B cell (primary cell): ENCODE measurements at regions not wholly inside any gene's neighbourhood (a gene's known extent, or its start where the extent isn't known, plus 50 kb on each side); places are given as distances from the start of the nearest gene placed in this dataset.
A peak's percentile ranks its signal among the peaks of the same experiment; 100 is the strongest.

Source experiments
- ATAC-seq: fragments of 200-7000 bp; cut with Tn5 transposase; one replicate; pipeline ENCODE4 v1.10.0; 2021; ENCODE audit warnings: low read depth, mild to moderate bottlenecking, moderate number of reproducible peaks, moderate library complexity
- CTCF ChIA-PET: fragments of 350-600 bp; sonication (Branson Sonifier 250); formaldehyde crosslinking; loops from one replicate; lab custom pipeline; 2021; ENCODE audit warnings: antibody characterized with exemption, inconsistent platforms; lab: Charles Lee
- POLR2A ChIA-PET: fragments of 350-600 bp; sonication (Branson Sonifier 250); formaldehyde crosslinking; loops from one replicate; lab custom pipeline; 2021; ENCODE audit warnings: antibody characterized with exemption; lab: Charles Lee
- DNase-seq: peaks from one replicate; pipeline ENCODE4 v3.0.0; 2013
- H2AFZ ChIP-seq: 2 replicates; pipeline ENCODE4 v1.6.1; 2012; ENCODE audit warnings: mild to moderate bottlenecking, low read depth, low read length; ENCODE audit not compliant: insufficient read depth, poor library complexity, severe bottlenecking
- H3K27ac ChIP-seq, 2 donors: 1 replicate in 1 of 2; 2 replicates in 1 of 2; pipeline ENCODE4 v1.5.1; 2012 to 2013; ENCODE audit warnings: low read length in 2 of 2, mild to moderate bottlenecking in 2 of 2, moderate library complexity in 1 of 2
- H3K27me3 ChIP-seq, 4 experiments: fragments of 200-600 bp in 1 of 4; sonication (generic) in 1 of 4; replicated peaks in 1 of 4; 1 replicate in 2 of 4; 2 replicates in 2 of 4; pipeline versions ENCODE4 v1.6.1 to v1.7.0; 2013 to 2016; ENCODE audit warnings: low read length in 3 of 4, mild to moderate bottlenecking in 2 of 4, mixed read lengths in 1 of 4, moderate library complexity in 1 of 4; ENCODE audit not compliant: insufficient read depth in 4 of 4, control insufficient read depth in 3 of 4; ENCODE audit errors: control extremely low read depth in 1 of 4
- H3K36me3 ChIP-seq, 2 experiments: replicated peaks in 1 of 2; 1 replicate in 1 of 2; 2 replicates in 1 of 2; pipeline versions ENCODE4 v1.6.1 to v1.7.1; 2013; ENCODE audit warnings: low read length in 1 of 2; ENCODE audit not compliant: insufficient read depth in 2 of 2, control insufficient read depth in 1 of 2; ENCODE audit errors: control extremely low read depth in 1 of 2, extremely low read depth in 1 of 2
- H3K4me1 ChIP-seq, 2 donors: fragments of 200-600 bp in 1 of 2; sonication (generic) in 1 of 2; 1 replicate in 1 of 2; 2 replicates in 1 of 2; pipeline versions ENCODE4 v1.5.1 to v1.6.1; 2013 to 2017; ENCODE audit warnings: low read length in 2 of 2; ENCODE audit not compliant: control insufficient read depth in 2 of 2, insufficient read depth in 2 of 2
- H3K4me2 ChIP-seq: replicated peaks from 2 replicates; pipeline ENCODE3; 2012; ENCODE audit warnings: mild to moderate bottlenecking, low read depth, low read length; ENCODE audit not compliant: poor library complexity, severe bottlenecking
- H3K4me3 ChIP-seq, 5 experiments: fragments of 200-600 bp in 1 of 5; sonication (generic) in 1 of 5; 1 replicate in 3 of 5; 2 replicates in 2 of 5; pipeline versions ENCODE4 v1.5.1 to v1.7.0; 2011 to 2016; ENCODE audit warnings: low read length in 4 of 5, mild to moderate bottlenecking in 4 of 5, low read depth in 2 of 5, control low read depth in 1 of 5, moderate library complexity in 1 of 5; ENCODE audit not compliant: insufficient read depth in 1 of 5; ENCODE audit errors: control extremely low read depth in 1 of 5, extremely low read depth in 1 of 5
- H3K79me2 ChIP-seq: fragments of 200-600 bp; sonication (generic); one replicate; pipeline ENCODE4 v1.6.0; 2016; ENCODE audit warnings: low read length; ENCODE audit not compliant: control insufficient read depth, insufficient read depth
- H3K9ac ChIP-seq: fragments of 200-600 bp; sonication (generic); 2 replicates; pipeline ENCODE4 v1.6.1; 2017; ENCODE audit warnings: mild to moderate bottlenecking, low read length, moderate library complexity
- H3K9me3 ChIP-seq, 3 donors: one replicate each; pipeline versions ENCODE4 v1.6.1 to v1.7.1; 2013; ENCODE audit warnings: low read length in 2 of 3; ENCODE audit not compliant: control insufficient read depth in 2 of 3, insufficient read depth in 1 of 3; ENCODE audit errors: control extremely low read depth in 1 of 3
- H4K20me1 ChIP-seq: 2 replicates; pipeline ENCODE4 v1.6.0; 2012; ENCODE audit warnings: mild to moderate bottlenecking, low read length; ENCODE audit not compliant: insufficient read depth, control insufficient read depth, poor library complexity, severe bottlenecking
- H3K27ac Mint-ChIP-seq: one replicate; pipeline ENCODE4 v1.8.0; 2021; ENCODE audit warnings: mixed read lengths
- H3K27me3 Mint-ChIP-seq: one replicate; pipeline ENCODE4 v1.8.0; 2021; ENCODE audit warnings: mixed read lengths
- H3K4me1 Mint-ChIP-seq: one replicate; pipeline ENCODE4 v1.8.0; 2021; ENCODE audit warnings: mixed read lengths
- H3K4me3 Mint-ChIP-seq: one replicate; pipeline ENCODE4 v1.8.0; 2021; ENCODE audit warnings: mixed read lengths
- H3K9me3 Mint-ChIP-seq: one replicate; pipeline ENCODE4 v1.8.0; 2022; ENCODE audit warnings: mixed read lengths; ENCODE audit not compliant: insufficient read depth
- CTCF ChIP-seq: fragments of 200-600 bp; IDR thresholded peaks from one replicate; pipeline ENCODE4 v1.8.0; 2022; ENCODE audit warnings: antibody characterized with exemption, mild to moderate bottlenecking
- EZH2 ChIP-seq: IDR thresholded peaks from 2 replicates; pipeline ENCODE4 v1.6.1; 2012; ENCODE audit warnings: borderline replicate concordance, low read depth, mild to moderate bottlenecking, moderate library complexity, low read length; ENCODE audit not compliant: insufficient read depth, poor library complexity, severe bottlenecking
- WGBS: methylation state at CpG from one replicate; pipeline ENCODE4 v1.1.5; 2013; ENCODE audit warnings: missing lambda C conversion rate; ENCODE audit not compliant: insufficient coverage; 5-methylcytosine and 5-hydroxymethylcytosine counted together
- intact Hi-C: fragments of 100-400 bp; cut with micrococcal nuclease; formaldehyde crosslinking; loops from one replicate; pipeline ENCODE4 v1.10.0; 2022

- H3K36me3 ChIP-seq: no peaks in the 10 kb centered on the region
- H3K79me2 ChIP-seq: no peaks in the 10 kb centered on the region
- ATAC-seq (no peak), DNase-seq (no peak)
- no peak overlapping the region for H3K27ac Mint-ChIP-seq
- CTCF ChIA-PET: interaction anchor here (0.8 kb wide), 1 partner anchor 28 kb away, joined by 3 read pairs; no protein-coding TSS in a partner anchor
- no peak overlapping the region for H3K9ac ChIP-seq
- H2AFZ ChIP-seq: no peak overlapping the region
- no peak for TF ChIP-seq EZH2
- no peak for TF ChIP-seq CTCF
- POLR2A ChIA-PET: no interaction called here
- H3K9me3 ChIP-seq: no peaks in the 10 kb centered on the region
- H4K20me1 ChIP-seq: no peaks in the 10 kb centered on the region
- no peaks in the 10 kb centered on the region for H3K9me3 Mint-ChIP-seq
- H3K27me3 ChIP-seq: no peaks in the 10 kb centered on the region
- no peak overlapping the region for H3K27ac ChIP-seq
- intact Hi-C loops: no loop called here
- WGBS: no CpG with 5 or more reads among the region's 3 CpGs
- peaks cover 11% of the 10 kb centered on the region for H3K4me1 Mint-ChIP-seq
- H3K27me3 Mint-ChIP-seq: peaks cover 12% of the 10 kb centered on the region
- H3K4me1 ChIP-seq: peaks cover 0 to 6% of the 10 kb centered on the region in 2 donors
- H3K4me3 ChIP-seq: no peak overlapping the region
- no peak overlapping the region for H3K4me3 Mint-ChIP-seq
- H3K4me2 ChIP-seq: no peak overlapping the region
Observed at GRCh38 chr4:14117575-14118238, 490.2 kb upstream of the BOD1L1 start.

- POLR2A ChIA-PET: no interaction called here
- H3K4me2 ChIP-seq: peak overlapping the region; percentile 32
- Mint-ChIP-seq H3K27ac (no peak overlapping the region), H3K4me1 (peaks cover 22% of the 10 kb centered on the region), H3K27me3 (no peaks in the 10 kb centered on the region), H3K4me3 (no peak overlapping the region), H3K9me3 (no peaks in the 10 kb centered on the region)
- no peak overlapping the region for H2AFZ ChIP-seq
- H3K27ac ChIP-seq: no peak overlapping the region
- no peak overlapping the region for H3K9ac ChIP-seq
- no peak overlapping the region for H3K4me3 ChIP-seq
- ATAC-seq (no peak), DNase-seq (no peak)
- H4K20me1 ChIP-seq: no peaks in the 10 kb centered on the region
- no peaks in the 10 kb centered on the region for H3K9me3 ChIP-seq
- H3K27me3 ChIP-seq: no peaks in the 10 kb centered on the region
- no peaks in the 10 kb centered on the region for H3K79me2 ChIP-seq
- intact Hi-C loops: loop anchor here (1.0 to 10.0 kb wide), 3 partner anchors 40 to 880 kb away; partner anchors contain the start of gene CPEB2
- H3K4me1 ChIP-seq: peaks cover 19 to 23% of the 10 kb centered on the region in 2 donors
- H3K36me3 ChIP-seq: no peaks in the 10 kb centered on the region
- 100% methylated on average over 1 of the region's 2 CpGs for WGBS
- CTCF ChIA-PET: no interaction called here
- TF ChIP-seq CTCF (no peak), EZH2 (no peak)
Observed at GRCh38 chr4:14124816-14125215, 497.3 kb upstream of the BOD1L1 start.
